Activated naive CD8-positive, alpha-beta T cell treated with anti-CD3 and anti-CD28 coated beads, Interleukin-2, amount 10 ng/mL, durations not matched to agents 7 days and 5 days (primary cell): ENCODE measurements at regions not wholly inside any gene's neighbourhood (a gene's known extent, or its start where the extent isn't known, plus 50 kb on each side); places are given as distances from the start of the nearest gene placed in this dataset.

ENCODE experiments used
- ATAC-seq: fragments of 150-1000 bp; cut with Tn5 transposase; one replicate; pipeline ENCODE4 v1.10.0; 2021; ENCODE audit warnings: low read depth, moderate library complexity
- POLR2A ChIA-PET: fragments of 350-600 bp; sonication (Branson Sonifier 250); formaldehyde crosslinking; loops from one replicate; lab custom pipeline; 2021; ENCODE audit warnings: antibody characterized with exemption; lab: Charles Lee
- DNase-seq: peaks from one replicate; pipeline ENCODE4 v3.0.0; 2021
- H3K27ac Mint-ChIP-seq: one replicate; pipeline ENCODE4 v1.8.0; 2022; ENCODE audit warnings: mild to moderate bottlenecking, mixed read lengths
- H3K27me3 Mint-ChIP-seq: one replicate; pipeline ENCODE4 v1.8.0; 2022; ENCODE audit warnings: mild to moderate bottlenecking, moderate library complexity, mixed read lengths
- H3K36me3 Mint-ChIP-seq: one replicate; pipeline ENCODE4 v1.8.0; 2021; ENCODE audit warnings: mild to moderate bottlenecking, mixed read lengths
- H3K4me1 Mint-ChIP-seq: one replicate; pipeline ENCODE4 v1.8.0; 2021; ENCODE audit warnings: mixed read lengths
- H3K4me3 Mint-ChIP-seq: one replicate; pipeline ENCODE4 v1.8.0; 2022; ENCODE audit warnings: mild to moderate bottlenecking, moderate library complexity, mixed read lengths
- H3K9me3 Mint-ChIP-seq: one replicate; pipeline ENCODE4 v1.8.0; 2021; ENCODE audit warnings: mixed read lengths

GRCh38 chr15:46452297-46452820, 817.5 kb downstream of the SQOR start:
- ATAC-seq: no peak
- Mint-ChIP-seq H3K36me3 (no peaks in the 10 kb centered on the region), H3K9me3 (no peaks in the 10 kb centered on the region), H3K4me3 (no peak overlapping the region), H3K27ac (no peak overlapping the region), H3K27me3 (no peaks in the 10 kb centered on the region), H3K4me1 (no peaks in the 10 kb centered on the region)
- POLR2A ChIA-PET: no interaction called here
- DNase-seq: no peak

GRCh38 chr15:46456456-46456855, 821.6 kb downstream of the SQOR start:
- Mint-ChIP-seq H3K4me1 (no peaks in the 10 kb centered on the region), H3K9me3 (no peaks in the 10 kb centered on the region), H3K4me3 (no peak overlapping the region), H3K27ac (no peak overlapping the region), H3K27me3 (no peaks in the 10 kb centered on the region), H3K36me3 (no peaks in the 10 kb centered on the region)
- DNase-seq: no peak
- ATAC-seq: no peak
- POLR2A ChIA-PET: no interaction called here

- Mint-ChIP-seq H3K36me3 (no peaks in the 10 kb centered on the region), H3K9me3 (no peaks in the 10 kb centered on the region), H3K4me3 (no peak overlapping the region), H3K27me3 (no peaks in the 10 kb centered on the region), H3K4me1 (no peaks in the 10 kb centered on the region), H3K27ac (no peak overlapping the region)
- ATAC-seq (no peak), DNase-seq (no peak)
- POLR2A ChIA-PET: no interaction called here
These were observed 825.7 kb downstream of the SQOR start for GRCh38 chr15:46460431-46461094.

- H3K4me3 Mint-ChIP-seq: no peak overlapping the region
- no peaks in the 10 kb centered on the region for H3K9me3 Mint-ChIP-seq
- H3K4me1 Mint-ChIP-seq: no peaks in the 10 kb centered on the region
- H3K36me3 Mint-ChIP-seq: no peaks in the 10 kb centered on the region
- DNase-seq (no peak), ATAC-seq (no peak)
- no peaks in the 10 kb centered on the region for H3K27me3 Mint-ChIP-seq
- H3K27ac Mint-ChIP-seq: no peak overlapping the region
- POLR2A ChIA-PET: no interaction called here
These were observed 826.6 kb downstream of the SQOR start for GRCh38 chr15:46461416-46461815.

GRCh38 chr15:46467041-46467440, 832.2 kb downstream of the SQOR start:
- H3K36me3 Mint-ChIP-seq: no peaks in the 10 kb centered on the region
- no peak overlapping the region for H3K4me3 Mint-ChIP-seq
- DNase-seq: no peak
- H3K27me3 Mint-ChIP-seq: no peaks in the 10 kb centered on the region
- POLR2A ChIA-PET: no interaction called here
- H3K27ac Mint-ChIP-seq: no peak overlapping the region
- H3K4me1 Mint-ChIP-seq: no peaks in the 10 kb centered on the region
- H3K9me3 Mint-ChIP-seq: no peaks in the 10 kb centered on the region
- no peak for ATAC-seq

GRCh38 chr15:46471096-46471495, 836.3 kb downstream of the SQOR start:
- Mint-ChIP-seq H3K4me3 (no peak overlapping the region), H3K4me1 (no peaks in the 10 kb centered on the region), H3K27ac (no peak overlapping the region), H3K27me3 (no peaks in the 10 kb centered on the region), H3K9me3 (no peaks in the 10 kb centered on the region), H3K36me3 (no peaks in the 10 kb centered on the region)
- DNase-seq (no peak), ATAC-seq (no peak)
- POLR2A ChIA-PET: no interaction called here

- POLR2A ChIA-PET: no interaction called here
- DNase-seq (no peak), ATAC-seq (no peak)
- Mint-ChIP-seq H3K36me3 (no peaks in the 10 kb centered on the region), H3K9me3 (peaks cover 5% of the 10 kb centered on the region), H3K27me3 (no peaks in the 10 kb centered on the region), H3K4me3 (no peak overlapping the region), H3K4me1 (no peaks in the 10 kb centered on the region), H3K27ac (no peak overlapping the region)
These were observed 854.4 kb downstream of the SQOR start for GRCh38 chr15:46489276-46489675.

- ATAC-seq: no peak
- no peaks in the 10 kb centered on the region for H3K27me3 Mint-ChIP-seq
- H3K4me1 Mint-ChIP-seq: no peaks in the 10 kb centered on the region
- POLR2A ChIA-PET: no interaction called here
- H3K9me3 Mint-ChIP-seq: peaks cover 9% of the 10 kb centered on the region
- no peaks in the 10 kb centered on the region for H3K36me3 Mint-ChIP-seq
- no peak overlapping the region for H3K27ac Mint-ChIP-seq
- H3K4me3 Mint-ChIP-seq: no peak overlapping the region
- DNase-seq: no peak
These were observed 861.8 kb downstream of the SQOR start for GRCh38 chr15:46496491-46497115.

GRCh38 chr15:46502667-46503066, 867.8 kb downstream of the SQOR start:
- ATAC-seq (no peak), DNase-seq (no peak)
- no peaks in the 10 kb centered on the region for H3K4me1 Mint-ChIP-seq
- no peak overlapping the region for H3K27ac Mint-ChIP-seq
- H3K36me3 Mint-ChIP-seq: no peaks in the 10 kb centered on the region
- no peaks in the 10 kb centered on the region for H3K27me3 Mint-ChIP-seq
- H3K4me3 Mint-ChIP-seq: no peak overlapping the region
- POLR2A ChIA-PET: no interaction called here
- H3K9me3 Mint-ChIP-seq: peaks cover 2% of the 10 kb centered on the region

GRCh38 chr15:46518381-46518780, 883.6 kb downstream of the SQOR start:
- H3K4me3 Mint-ChIP-seq: no peak overlapping the region
- H3K36me3 Mint-ChIP-seq: no peaks in the 10 kb centered on the region
- no peak for ATAC-seq
- no peak for DNase-seq
- POLR2A ChIA-PET: no interaction called here
- H3K27ac Mint-ChIP-seq: no peak overlapping the region
- H3K27me3 Mint-ChIP-seq: no peaks in the 10 kb centered on the region
- no peaks in the 10 kb centered on the region for H3K4me1 Mint-ChIP-seq
- H3K9me3 Mint-ChIP-seq: peaks cover 1% of the 10 kb centered on the region

GRCh38 chr15:46523701-46524100, 888.9 kb downstream of the SQOR start:
- H3K4me3 Mint-ChIP-seq: no peak overlapping the region
- H3K9me3 Mint-ChIP-seq: peaks cover 3% of the 10 kb centered on the region
- ATAC-seq (no peak), DNase-seq (no peak)
- no peaks in the 10 kb centered on the region for H3K4me1 Mint-ChIP-seq
- POLR2A ChIA-PET: no interaction called here
- no peaks in the 10 kb centered on the region for H3K36me3 Mint-ChIP-seq
- H3K27ac Mint-ChIP-seq: no peak overlapping the region
- no peaks in the 10 kb centered on the region for H3K27me3 Mint-ChIP-seq

- Mint-ChIP-seq H3K27me3 (no peaks in the 10 kb centered on the region), H3K4me1 (no peaks in the 10 kb centered on the region), H3K36me3 (no peaks in the 10 kb centered on the region), H3K27ac (no peak overlapping the region), H3K9me3 (peaks cover 5% of the 10 kb centered on the region), H3K4me3 (no peak overlapping the region)
- DNase-seq (no peak), ATAC-seq (no peak)
- POLR2A ChIA-PET: no interaction called here
These were observed 891.3 kb downstream of the SQOR start for GRCh38 chr15:46525984-46526725.

GRCh38 chr15:46526726-46527110, 891.9 kb downstream of the SQOR start:
- no peaks in the 10 kb centered on the region for H3K4me1 Mint-ChIP-seq
- H3K9me3 Mint-ChIP-seq: peaks cover 4% of the 10 kb centered on the region
- no peaks in the 10 kb centered on the region for H3K36me3 Mint-ChIP-seq
- H3K27me3 Mint-ChIP-seq: no peaks in the 10 kb centered on the region
- ATAC-seq (no peak), DNase-seq (no peak)
- H3K27ac Mint-ChIP-seq: no peak overlapping the region
- no peak overlapping the region for H3K4me3 Mint-ChIP-seq
- POLR2A ChIA-PET: no interaction called here

- Mint-ChIP-seq H3K36me3 (no peaks in the 10 kb centered on the region), H3K9me3 (peaks cover 4% of the 10 kb centered on the region)
These were observed 908.8 kb downstream of the SQOR start for GRCh38 chr15:46543626-46544025.

More at GRCh38 chr15:46543626-46544025, 908.8 kb downstream of the SQOR start:
- no peak for ATAC-seq
- Mint-ChIP-seq H3K4me3 (no peak overlapping the region), H3K27me3 (no peaks in the 10 kb centered on the region), H3K4me1 (no peaks in the 10 kb centered on the region), H3K27ac (no peak overlapping the region)
- POLR2A ChIA-PET: no interaction called here
- DNase-seq: no peak
